ENCODE measurements at regions not wholly inside any gene's neighbourhood (a gene's known extent, or its start where the extent isn't known, plus 50 kb on each side); places are given as distances from the start of the nearest gene placed in this dataset.

- TF ChIP-seq CTCF (IDR thresholded peaks at IDR 0.05) (no peak), EZH2 (IDR thresholded peaks at IDR 0.05) (no peak)
Observed at GRCh38 chr11:103681855-103682254, 354.6 kb upstream of the DDI1 start.
